NCI-H2171 treated with DMSO at 0.1 percent for 48 hours (cell line): ENCODE measurements at regions not wholly inside any gene's neighbourhood (a gene's known extent, or its start where the extent isn't known, plus 50 kb on each side); places are given as distances from the start of the nearest gene placed in this dataset.

Experiments used
- DNase-seq: peaks from one replicate; lab custom pipeline; 2025; lab: John Stamatoyannopoulos, UW

DNA sequence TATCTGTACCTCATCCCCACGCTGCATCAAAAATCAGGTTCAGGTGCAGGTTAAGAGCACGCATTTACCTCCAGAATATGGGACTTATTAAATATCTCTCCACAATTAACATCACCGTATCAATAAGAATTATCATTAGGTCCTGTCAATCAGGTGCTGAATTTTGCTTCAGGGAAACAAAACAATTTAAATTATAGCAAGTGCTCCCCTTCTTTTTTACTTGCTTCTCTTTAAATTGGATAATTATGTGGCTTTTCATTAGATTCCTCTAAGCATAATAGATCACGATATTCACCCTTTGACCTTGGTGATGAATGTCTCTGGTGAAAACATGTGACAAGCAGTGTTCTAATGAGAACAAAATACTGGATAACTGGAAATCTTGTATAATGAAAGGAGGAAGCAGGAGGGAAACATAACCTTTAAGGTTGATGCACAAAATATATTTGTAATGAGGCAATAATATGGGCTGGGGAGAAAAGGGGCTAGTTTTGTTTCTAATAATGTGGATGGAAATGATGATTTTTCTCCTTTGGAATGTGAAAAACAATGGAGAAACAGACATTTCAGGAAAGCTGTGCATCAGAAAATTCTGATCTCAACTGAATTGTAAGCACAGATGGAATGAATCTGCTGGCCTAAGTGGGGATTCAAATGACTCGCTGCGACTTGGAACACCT is 166.9 kb downstream of the SNX10 start:
- no peak for DNase-seq

DNA sequence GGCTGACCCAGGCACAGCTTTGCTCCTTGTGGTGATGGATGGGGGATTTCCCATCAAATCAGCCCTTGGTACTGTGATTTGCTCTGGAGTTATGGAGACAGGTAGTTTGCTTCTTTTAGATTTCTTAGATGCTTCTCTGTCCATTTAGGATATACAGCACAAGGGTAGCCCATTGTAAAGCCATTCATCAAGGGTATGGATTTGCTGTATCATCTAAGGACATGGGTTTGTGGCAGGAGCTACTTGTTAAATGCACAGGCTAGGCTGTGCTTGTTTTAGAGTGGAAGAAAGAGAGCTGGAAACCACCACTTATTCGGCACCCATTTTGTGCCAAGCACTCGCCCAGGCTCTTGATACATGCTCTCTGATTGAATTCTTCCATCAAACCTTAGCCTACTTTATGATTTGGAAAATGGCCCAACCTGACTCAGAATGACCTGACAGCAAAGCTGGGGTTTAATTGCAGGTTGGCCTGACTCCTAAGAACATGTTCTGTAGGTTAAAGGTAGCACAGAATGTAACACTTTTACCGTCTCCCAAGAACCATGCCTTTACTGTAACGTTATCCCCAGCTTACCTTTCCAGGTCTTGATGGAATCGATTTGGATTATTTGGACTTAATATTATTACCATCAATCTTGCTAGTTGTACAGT is 168.0 kb downstream of the SNX10 start:
- DNase-seq = no peak

DNA sequence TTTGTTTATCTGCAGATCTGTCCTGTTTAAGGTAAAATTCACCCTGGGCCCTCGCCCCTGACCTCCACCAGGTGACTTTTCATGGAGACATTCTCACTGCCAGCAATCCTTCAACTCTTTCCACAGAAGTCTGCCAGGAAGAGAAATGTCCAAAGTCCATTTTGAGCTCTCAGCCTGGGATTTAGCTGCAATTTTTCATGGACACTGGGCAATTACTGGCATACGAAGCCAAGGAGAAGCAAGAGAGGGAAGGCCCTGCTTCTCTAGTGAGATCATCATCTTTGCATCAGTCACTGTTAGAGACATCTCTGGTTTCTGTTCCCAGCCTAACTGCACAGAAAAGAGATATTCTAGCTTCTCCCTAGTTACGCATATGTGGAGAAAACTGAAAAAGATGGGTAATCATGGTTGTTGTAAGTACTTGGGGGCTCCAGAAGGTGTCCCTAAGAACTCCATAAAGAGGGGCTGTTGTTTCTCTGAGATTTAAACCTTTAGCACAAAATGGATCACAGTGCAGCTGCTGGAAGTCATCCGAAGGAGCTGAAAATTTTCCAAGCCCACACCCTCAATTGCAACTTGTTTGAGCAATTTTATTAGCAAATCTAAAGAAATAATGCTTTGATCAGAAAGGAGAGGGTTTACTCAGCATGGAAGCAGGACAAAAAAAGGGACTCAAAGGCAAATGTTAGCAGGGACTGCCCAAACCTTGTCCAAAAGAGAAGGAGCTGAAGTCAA is 168.9 kb downstream of the SNX10 start:
- DNase-seq = no peak

DNA sequence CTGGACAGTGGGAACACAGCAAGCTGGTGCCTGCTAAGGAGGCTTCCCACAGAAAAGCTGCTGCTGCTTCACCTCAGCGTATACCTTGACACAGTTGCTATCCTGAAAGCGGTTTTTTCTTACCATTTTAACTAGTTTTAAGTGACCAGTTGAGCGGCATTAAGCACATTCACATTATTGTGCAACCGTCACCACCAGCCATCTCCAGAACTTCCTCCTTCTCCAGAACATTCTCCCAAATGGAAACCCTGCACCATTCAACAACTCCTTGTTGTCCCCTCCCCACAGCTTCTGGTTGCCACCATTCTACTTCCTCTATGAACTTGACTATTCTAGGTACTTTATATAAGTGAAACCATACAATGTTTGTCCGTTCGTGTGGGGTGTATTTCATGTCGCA is 169.9 kb downstream of the SNX10 start:
- DNase-seq = no peak

DNA sequence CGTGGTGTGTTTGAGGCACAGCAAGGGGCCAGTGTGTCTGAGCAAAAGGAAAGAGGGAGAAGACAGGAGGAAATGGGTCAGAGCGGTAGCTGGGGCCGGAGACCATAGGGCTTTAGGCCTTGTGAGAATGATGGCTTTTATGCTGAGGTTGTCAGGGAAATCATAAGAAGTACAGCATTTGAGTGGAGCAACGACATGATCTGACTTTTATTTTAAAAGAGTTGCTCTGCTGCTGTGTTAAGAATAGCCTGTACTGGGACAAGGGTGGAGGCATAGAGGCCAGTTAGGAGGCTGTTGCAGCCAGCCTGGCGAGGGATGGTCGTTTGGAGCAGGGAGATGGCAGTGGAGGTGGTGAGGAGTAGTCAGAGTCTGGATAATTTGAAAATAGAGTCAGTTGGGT is 174.3 kb downstream of the SNX10 start:
- no peak for DNase-seq

DNA sequence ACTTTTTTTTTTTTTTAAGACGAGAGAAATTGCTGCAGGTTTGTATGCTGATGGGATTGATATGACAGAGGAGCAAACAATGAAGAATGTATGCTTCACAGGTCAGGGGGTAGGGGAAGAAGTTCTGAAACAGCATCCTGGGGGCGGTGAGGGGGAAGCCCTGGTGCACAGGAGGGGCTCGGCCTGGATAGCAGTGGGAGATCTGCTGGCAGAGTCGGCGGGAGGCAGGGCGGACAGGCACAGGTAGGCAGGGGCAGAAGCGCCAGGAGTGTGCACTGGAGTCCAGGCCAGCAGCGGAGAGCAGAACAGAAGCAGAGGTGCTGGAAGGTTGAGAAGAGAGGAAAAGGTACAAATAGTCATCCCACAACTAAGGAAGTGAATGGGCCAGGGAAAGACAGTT is 175.4 kb downstream of the SNX10 start:
- DNase-seq = no peak

DNA sequence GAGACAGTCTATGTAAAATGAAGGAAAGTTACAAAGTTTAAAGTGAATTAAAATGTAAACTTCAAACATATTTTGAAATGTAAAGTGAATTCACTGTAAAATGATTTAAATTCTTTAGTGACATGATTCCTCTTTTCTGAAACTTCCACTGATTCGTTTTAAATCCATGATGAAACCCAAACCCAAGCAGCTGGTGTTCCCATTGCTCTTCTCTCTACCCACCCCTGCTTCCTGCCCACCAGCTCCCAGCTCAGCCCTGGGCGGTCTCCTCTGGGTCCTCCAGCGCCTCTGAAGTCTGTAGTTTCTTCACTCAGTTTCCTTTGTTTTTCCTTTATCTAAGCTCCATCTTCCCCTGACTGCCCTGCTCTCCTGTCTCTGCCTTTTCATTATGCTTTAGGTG is 175.9 kb downstream of the SNX10 start:
- DNase-seq = no peak

DNA sequence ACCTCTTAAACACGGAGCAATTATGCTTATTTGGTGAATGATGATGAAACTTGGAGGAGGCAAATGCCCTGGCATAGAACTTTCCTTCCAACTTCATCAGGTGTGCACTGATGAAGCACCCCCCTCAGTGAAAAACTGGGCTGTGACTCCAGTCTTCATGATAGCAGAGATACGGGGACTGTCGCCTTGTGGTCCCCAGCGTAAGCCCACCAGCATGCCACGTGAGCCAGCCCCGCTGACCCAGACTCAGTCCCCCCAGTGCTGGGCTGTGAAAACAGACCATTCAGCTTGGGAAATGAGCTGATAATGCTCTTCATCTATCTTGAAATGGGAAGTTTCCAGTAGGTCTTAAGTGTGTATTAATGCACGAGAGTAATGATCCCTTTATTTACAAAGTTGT is 177.0 kb downstream of the SNX10 start:
- no peak for DNase-seq

DNA sequence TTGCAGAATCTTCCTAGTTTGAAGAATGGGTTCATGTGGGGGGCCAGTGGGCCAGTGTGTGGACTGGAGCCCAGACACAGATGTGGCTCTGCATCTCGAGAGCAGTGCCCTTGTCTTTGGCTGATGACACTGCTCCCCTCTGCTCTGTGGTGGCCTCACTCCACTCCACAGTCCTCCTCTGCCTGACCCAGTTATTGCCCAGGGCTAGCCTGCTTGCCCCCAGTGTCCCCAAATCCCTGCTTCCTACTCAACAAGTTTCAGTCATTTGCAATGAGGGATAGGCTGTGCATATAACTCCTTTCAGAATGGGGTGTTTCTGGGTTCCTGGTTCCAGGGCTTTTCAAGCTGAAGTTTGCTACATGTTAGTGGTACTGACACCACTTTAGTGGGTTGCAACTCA is 177.5 kb downstream of the SNX10 start:
- no peak for DNase-seq

DNA sequence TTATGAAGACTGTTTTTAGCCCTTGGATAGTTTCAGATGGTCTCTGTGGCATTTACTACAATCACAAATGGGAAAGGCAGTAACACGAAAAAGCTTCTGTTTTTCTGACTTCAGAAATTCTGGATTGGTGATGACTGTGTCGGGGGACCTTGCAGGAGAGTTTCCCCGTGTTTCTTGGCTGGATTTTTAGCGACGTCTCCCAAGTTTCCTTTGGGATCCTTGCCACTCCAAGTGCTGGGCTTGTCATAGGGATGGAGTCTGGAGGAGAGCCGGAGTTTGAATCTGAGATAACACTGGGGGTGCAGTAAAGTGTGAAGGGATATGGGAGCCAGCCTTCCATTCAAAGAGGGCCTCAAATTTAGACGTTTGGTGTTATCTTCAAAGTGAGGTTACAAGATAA is 179.0 kb downstream of the SNX10 start:
- no peak for DNase-seq

DNA sequence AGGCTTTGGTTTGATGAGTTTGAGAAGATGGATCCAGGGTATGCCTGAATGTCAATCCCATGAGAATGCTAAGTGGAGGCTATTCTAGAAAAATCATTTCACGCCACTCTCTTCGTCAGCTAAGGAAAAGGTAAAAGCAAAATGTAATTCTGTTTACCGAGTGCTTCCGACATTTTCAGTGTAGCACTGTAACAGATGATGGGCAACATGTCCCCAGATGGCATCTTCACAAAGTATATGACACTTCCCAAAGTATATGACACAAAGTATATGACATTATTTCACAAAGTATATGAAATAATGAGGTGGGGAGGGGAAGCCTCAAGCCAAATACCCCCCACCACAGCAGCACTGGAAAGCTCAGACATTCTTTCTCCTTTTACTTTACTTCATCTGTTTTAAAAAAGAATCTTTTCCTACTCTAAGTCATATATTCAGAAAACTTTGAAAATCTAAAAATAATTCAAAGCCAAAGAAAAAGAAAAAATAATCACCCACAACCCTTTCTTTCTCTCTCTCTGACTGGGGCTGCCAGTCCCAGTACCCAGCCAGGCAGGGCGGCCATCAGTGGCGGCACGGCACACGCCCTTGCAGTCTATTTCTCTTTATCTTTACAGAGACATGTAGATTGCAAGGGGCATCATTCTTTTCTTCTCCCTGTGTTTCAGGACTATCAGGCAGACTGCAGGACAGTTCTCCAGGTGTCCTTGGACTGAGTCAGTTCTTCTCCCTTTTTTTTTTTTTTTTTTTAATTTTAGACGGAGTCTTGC is 179.8 kb downstream of the SNX10 start:
- DNase-seq = no peak

DNA sequence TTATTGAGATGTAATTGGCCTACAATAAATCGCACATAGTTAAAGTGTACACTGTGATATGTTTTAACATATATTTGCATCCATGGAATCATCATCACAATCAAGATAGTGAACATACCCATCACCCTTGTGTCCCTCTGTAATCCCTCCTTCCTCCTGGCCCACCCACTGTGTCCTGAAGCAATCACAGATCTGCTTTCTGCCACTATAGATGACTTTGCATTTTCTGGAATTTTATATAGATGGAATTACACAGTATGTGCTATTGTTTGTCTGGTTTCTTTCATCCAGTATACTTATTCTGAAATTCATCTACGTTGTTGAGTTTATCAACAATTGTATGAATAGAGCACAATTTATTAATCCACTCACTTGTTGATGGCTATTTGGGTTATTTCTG is 181.3 kb downstream of the SNX10 start:
- no peak for DNase-seq

DNA sequence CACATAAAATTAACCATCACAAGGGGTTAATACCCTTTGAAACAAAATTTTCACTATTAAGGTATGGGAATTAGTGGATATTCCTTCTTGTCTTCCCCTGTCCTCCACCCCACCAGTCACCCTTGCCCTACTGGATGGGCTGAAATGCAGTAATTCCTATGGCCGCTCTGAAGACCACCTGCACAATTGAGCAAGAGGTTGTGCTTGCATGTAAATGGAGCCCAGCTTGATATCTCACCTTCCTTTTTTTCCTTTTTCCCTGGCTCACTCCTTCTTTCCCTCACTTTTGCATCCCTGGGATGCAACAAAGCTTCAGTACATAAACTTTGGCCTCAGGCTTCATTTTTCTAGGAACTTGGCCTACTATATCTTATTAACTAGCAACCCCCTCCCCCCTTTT is 184.6 kb downstream of the SNX10 start:
- no peak for DNase-seq

DNA sequence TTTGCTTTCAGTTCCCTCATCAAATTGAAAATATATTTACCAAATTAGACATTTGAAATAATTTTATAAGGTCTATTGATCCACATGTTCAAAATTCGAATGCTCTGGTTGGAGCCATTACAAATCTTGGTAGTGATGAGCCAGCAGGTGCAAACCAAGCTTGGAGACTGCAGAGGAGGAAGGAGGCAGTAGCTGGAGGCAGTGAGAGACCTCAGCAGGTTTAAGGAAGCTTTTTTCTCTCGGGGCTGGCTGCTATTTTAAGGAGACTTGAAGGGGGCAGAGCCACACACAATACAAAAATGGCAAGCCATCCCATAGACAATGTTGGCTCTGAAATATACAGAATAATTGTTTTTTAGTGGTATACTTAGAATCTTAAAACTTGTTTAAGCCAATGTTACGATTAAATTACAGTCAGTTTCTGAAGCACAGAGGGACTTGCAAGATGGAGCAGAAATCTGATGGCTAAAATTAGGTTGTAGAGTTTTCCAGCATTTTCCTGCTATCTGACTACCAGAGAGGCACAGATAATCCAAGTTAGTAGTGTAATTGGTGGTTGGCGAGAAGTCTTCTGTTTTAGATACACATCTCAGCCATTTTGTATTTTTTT is 185.8 kb downstream of the SNX10 start:
- no peak for DNase-seq

DNA sequence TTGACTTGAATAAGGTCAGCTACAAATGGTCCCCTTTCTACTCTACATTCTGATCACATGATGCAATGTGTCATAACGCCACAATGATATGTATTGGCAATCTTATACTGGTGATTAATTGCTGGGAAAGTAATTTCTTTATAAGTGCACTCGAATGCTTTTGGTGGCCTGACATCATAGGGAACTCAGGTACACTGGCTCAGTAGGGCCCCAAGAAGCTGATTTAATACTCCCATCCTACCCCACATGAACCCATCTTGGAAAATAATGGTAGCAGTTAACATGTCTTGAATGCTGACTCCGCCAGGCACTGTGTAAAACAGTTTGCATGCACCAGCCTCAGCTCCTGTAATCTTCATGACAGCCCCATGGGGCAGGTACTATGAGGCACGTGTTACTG is 186.9 kb downstream of the SNX10 start:
- no peak for DNase-seq

DNA sequence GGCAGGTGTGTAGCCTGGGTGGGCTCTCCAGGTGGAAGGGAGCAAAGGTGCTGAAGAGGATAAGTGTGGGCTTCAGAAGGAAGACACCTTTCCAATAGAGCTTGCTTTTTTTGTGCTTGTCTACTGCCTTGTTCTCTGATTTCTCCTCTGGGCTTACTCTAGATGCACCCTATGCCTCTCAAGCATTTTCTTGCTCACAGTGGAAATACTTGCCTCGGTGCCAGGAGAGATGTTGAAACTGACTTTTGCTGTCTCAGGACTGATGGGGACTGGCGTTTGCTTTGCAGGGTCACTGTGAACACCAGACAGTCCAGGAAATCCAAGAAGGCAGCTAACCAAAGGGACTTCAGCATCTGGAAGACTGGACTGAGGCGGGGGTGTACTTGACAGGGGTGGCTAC is 187.9 kb downstream of the SNX10 start:
- DNase-seq = no peak

DNA sequence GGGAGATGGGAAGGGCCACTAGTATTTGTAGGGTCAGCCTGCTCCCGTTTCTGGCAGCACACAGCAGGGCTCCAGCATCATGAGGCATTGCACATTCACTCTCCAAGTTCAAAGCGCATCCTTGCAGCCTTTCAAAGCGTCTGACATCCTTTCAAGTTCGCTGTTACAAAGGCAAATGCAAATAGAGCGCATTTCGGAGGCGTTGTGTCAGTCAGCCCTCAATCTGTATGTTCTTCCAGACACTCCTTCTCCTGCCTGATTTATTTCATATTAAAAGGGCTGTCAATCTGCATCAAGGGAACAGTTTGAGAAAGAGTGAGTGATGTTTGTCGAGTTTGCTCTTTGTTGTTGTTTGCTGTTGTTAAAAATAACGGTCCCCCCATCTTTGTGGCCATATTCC is 188.5 kb downstream of the SNX10 start:
- DNase-seq = no peak

DNA sequence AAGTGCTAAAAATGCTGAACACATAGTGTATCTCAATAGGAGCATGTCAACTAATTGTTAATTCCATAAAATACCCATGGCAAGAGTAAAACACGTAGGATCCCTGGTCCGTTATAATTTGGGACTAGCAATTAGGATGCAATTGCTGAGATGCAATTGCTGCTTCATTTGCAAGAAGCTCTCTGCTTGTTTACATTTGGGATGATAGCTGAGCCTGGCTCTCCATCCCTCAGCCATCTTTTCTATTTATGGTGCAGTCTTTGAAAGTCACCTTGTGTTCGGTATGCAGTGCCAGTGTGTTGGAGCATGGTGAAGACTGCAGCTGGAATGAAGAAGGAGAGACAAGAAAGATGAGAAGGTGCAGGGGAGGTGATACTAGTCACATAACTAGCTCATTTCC is 191.3 kb downstream of the SNX10 start:
- DNase-seq = no peak

DNA sequence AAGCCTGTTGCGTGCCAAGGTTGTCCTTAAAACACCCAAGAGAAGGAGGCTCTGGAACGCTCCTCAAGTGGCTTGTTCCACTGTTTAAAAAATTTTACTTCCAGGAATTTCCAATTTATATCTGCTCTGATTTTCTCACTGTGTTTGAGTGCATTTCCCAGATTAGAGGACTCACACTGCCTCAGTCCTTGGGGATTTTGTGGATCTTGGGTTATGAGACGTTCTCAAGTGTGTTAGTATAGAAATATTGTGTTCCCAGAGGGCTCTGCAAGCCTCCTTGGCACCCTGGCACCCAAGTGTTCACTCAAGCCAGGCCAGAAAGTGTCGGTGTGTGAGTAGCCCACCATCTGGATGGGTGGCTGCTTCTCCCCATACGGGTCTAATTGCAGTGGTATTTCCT is 192.2 kb downstream of the SNX10 start:
- DNase-seq = no peak

DNA sequence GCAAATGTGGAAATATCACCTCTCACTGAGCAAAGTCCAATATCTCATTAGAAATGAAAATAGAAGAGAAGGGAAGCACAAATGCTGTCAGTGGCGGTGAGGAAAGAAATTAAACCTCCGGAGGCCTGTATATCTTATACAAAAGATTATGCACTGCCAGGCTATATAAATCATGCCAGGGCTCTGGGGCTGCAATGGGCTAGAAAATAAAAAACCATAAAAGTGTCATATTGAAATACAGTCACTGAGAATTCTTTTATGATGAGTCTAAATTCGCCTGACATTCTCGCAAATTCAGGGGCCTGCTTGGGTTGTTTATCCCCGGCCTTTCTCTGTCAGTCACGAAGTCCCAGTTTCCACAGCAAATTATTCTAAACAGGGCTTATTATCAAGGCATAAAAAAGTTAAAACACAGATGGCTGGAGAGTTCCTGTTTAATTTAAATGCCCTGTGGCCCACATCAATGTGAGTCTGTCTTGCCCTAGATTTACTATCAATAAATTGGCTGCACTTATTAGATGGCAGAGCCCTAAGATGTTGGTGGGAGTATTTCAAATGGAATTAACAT is 193.8 kb downstream of the SNX10 start:
- no peak for DNase-seq

DNA sequence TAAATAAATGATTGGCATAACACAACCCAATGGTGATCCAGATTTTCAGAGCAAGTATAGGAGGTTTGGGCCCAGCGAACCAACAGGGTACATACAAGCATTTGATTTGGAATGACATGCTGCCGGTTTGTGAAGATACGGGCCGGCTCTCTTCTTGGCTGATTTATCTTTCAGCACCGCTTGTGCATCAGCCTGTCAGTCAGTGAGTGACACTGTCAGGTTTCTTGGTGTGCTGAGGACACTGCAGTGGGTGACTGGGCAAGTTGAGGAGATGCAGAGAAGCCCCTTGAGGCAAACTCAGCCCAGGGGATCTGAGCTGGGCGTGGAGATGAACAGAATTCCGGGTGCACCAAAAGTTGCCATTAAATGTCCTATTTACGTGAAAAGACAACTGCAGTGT is 194.5 kb downstream of the SNX10 start:
- DNase-seq = no peak
